Neural progenitor cell (in vitro differentiated cells): ENCODE measurements at regions not wholly inside any gene's neighbourhood (a gene's known extent, or its start where the extent isn't known, plus 50 kb on each side); places are given as distances from the start of the nearest gene placed in this dataset.

Experiments
- DNase-seq: peaks from one replicate; pipeline ENCODE4 v3.0.0-alpha.2; 2016; ENCODE audit warnings: low spot score
- H2AFZ ChIP-seq: fragments of 200-600 bp; sonication (generic); replicated peaks from 2 replicates; pipeline ENCODE4 v1.6.1; 2016; ENCODE audit warnings: antibody characterized with exemption
- H3F3A ChIP-seq: fragments of 200-600 bp; sonication (generic); 2 replicates; pipeline ENCODE4 v1.6.1; 2016; ENCODE audit warnings: antibody characterized with exemption, low read depth
- H3K27ac ChIP-seq: fragments of 200-600 bp; sonication (generic); 2 replicates; pipeline ENCODE4 v1.5.1; 2016; ENCODE audit warnings: mild to moderate bottlenecking
- H3K27me3 ChIP-seq: fragments of 200-600 bp; sonication (generic); 2 replicates; pipeline ENCODE4 v1.6.1; 2016; ENCODE audit warnings: mild to moderate bottlenecking, moderate library complexity
- H3K36me3 ChIP-seq: fragments of 200-600 bp; sonication (generic); 2 replicates; pipeline ENCODE4 v1.5.1; 2016
- H3K4me1 ChIP-seq: fragments of 200-600 bp; sonication (generic); 2 replicates; pipeline ENCODE4 v1.6.1; 2016; ENCODE audit warnings: mixed run types
- H3K4me2 ChIP-seq: fragments of 200-600 bp; sonication (generic); 2 replicates; pipeline ENCODE4 v1.6.1; 2016
- H3K4me3 ChIP-seq: fragments of 200-600 bp; sonication (generic); 2 replicates; pipeline ENCODE4 v1.5.1; 2016
- H3K79me2 ChIP-seq: fragments of 200-600 bp; sonication (generic); 2 replicates; pipeline ENCODE4 v1.6.1; 2016; ENCODE audit warnings: low read depth
- H3K9ac ChIP-seq: fragments of 200-600 bp; sonication (generic); 2 replicates; pipeline ENCODE4 v1.6.1; 2016
- H3K9me3 ChIP-seq: fragments of 200-600 bp; sonication (generic); 2 replicates; pipeline ENCODE4 v1.5.1; 2016; ENCODE audit warnings: low read depth
- H4K20me1 ChIP-seq: fragments of 200-600 bp; sonication (generic); 2 replicates; pipeline ENCODE4 v1.6.1; 2016; ENCODE audit warnings: low read depth
- H3K27ac Mint-ChIP-seq: 3 replicates; pipeline ENCODE4 v1.8.0; 2021; ENCODE audit warnings: mixed read lengths
- H3K27me3 Mint-ChIP-seq: 2 replicates; pipeline ENCODE4 v1.8.0; 2022; ENCODE audit warnings: low read depth, mild to moderate bottlenecking, inconsistent platforms, moderate library complexity, mixed read lengths; ENCODE audit not compliant: insufficient read depth
- H3K36me3 Mint-ChIP-seq: 3 replicates; pipeline ENCODE4 v1.8.0; 2021; ENCODE audit warnings: mixed read lengths
- H3K4me1 Mint-ChIP-seq: 3 replicates; pipeline ENCODE4 v1.8.0; 2021; ENCODE audit warnings: mixed read lengths
- H3K4me3 Mint-ChIP-seq: 3 replicates; pipeline ENCODE4 v1.8.0; 2021; ENCODE audit warnings: mild to moderate bottlenecking, moderate library complexity, mixed read lengths
- H3K9me3 Mint-ChIP-seq: 3 replicates; pipeline ENCODE4 v1.8.0; 2020; ENCODE audit warnings: mixed read lengths
- EZH2 ChIP-seq: fragments of 200-600 bp; sonication (generic); IDR thresholded peaks from 2 replicates; pipeline ENCODE4 v1.6.1; 2017; ENCODE audit warnings: antibody characterized with exemption, mild to moderate bottlenecking, moderate library complexity
- EZH2phosphoT487 ChIP-seq: fragments of 200-600 bp; sonication (generic); IDR thresholded peaks from 2 replicates; pipeline ENCODE4 v1.6.1; 2017; ENCODE audit warnings: antibody characterized with exemption
- TF ChIP-seq, protein P1 (sequence below): fragments of 200-600 bp; sonication (generic); IDR thresholded peaks from 2 replicates; pipeline ENCODE4 v1.5.1; 2017; ENCODE audit warnings: antibody characterized with exemption, mild to moderate bottlenecking

DNA sequence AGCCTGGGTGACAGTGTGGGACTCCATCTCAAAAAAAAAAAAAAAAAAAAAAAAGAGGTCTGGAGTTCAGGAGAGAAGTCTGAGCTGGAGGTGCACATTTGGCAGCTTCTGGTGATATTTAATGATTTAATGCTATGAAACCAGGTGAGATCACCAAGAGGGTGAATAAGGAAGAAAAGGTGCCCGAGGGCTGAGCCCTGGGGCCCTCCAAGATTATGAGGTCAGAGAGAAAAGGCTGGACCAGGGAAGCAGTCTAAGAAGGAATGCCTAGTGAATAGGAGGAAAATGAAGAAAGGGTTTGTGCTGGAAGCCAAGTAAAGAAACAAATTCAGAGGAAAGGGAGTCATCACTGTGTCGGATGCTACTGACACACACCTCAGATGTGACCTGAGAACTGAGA lies 88.0 kb upstream of the PELI1 start:
- Histone ChIP-seq H3F3A (peaks cover 18% of the 10 kb centered on the region), H3K9me3 (no peaks in the 10 kb centered on the region), H4K20me1 (no peaks in the 10 kb centered on the region), H2AFZ (no peak overlapping the region), H3K27ac (no peak overlapping the region), H3K4me3 (no peak overlapping the region), H3K4me1 (peaks cover 12% of the 10 kb centered on the region), H3K9ac (no peak overlapping the region), H3K4me2 (no peak overlapping the region), H3K27me3 (peaks cover 21% of the 10 kb centered on the region), H3K36me3 (no peaks in the 10 kb centered on the region), H3K79me2 (no peaks in the 10 kb centered on the region)
- peaks cover 29% of the 10 kb centered on the region for H3K4me1 Mint-ChIP-seq
- no peaks in the 10 kb centered on the region for H3K36me3 Mint-ChIP-seq
- no peak overlapping the region for H3K27ac Mint-ChIP-seq
- DNase-seq = no peak
- H3K27me3 Mint-ChIP-seq = no peaks in the 10 kb centered on the region
- TF ChIP-seq, protein P1, sequence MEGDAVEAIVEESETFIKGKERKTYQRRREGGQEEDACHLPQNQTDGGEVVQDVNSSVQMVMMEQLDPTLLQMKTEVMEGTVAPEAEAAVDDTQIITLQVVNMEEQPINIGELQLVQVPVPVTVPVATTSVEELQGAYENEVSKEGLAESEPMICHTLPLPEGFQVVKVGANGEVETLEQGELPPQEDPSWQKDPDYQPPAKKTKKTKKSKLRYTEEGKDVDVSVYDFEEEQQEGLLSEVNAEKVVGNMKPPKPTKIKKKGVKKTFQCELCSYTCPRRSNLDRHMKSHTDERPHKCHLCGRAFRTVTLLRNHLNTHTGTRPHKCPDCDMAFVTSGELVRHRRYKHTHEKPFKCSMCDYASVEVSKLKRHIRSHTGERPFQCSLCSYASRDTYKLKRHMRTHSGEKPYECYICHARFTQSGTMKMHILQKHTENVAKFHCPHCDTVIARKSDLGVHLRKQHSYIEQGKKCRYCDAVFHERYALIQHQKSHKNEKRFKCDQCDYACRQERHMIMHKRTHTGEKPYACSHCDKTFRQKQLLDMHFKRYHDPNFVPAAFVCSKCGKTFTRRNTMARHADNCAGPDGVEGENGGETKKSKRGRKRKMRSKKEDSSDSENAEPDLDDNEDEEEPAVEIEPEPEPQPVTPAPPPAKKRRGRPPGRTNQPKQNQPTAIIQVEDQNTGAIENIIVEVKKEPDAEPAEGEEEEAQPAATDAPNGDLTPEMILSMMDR = no peak
- no peak for TF ChIP-seq EZH2
- no peak for TF ChIP-seq EZH2phosphoT487
- peaks cover 6% of the 10 kb centered on the region for H3K9me3 Mint-ChIP-seq
- H3K4me3 Mint-ChIP-seq = no peak overlapping the region

DNA sequence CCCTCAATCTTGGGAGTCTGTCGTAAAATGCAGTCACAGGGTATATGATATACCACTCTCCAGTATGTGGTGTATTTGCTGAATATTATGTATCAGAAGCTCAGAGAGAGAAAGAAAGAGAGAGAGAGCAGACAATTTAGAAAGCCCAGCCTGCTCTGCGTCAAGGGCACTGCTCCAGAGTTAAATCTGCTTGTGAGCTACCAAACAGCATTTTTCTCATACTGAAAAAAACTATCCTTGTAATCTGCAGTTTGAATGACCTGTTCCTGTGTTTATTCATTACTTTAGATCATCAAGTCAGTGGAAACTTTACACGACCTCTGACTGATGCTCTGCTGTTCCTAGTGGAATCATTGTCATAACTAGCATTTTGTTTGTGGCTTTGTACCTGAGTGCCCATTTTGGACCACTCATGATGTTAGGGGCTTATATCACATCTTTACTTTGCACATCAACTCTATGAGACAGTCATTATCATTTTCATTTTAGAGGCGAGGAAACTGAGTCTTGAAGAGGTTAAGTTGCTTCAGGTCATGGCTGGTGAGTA lies 89.2 kb upstream of the PELI1 start:
- H3K27ac ChIP-seq = no peak overlapping the region
- TF ChIP-seq, protein P1 = no peak
- TF ChIP-seq EZH2phosphoT487 (no peak), EZH2 (no peak)
- no peak overlapping the region for H3K9ac ChIP-seq
- H3F3A ChIP-seq = peaks cover 6% of the 10 kb centered on the region
- H3K27me3 ChIP-seq = peaks cover 15% of the 10 kb centered on the region
- H2AFZ ChIP-seq = no peak overlapping the region
- H3K4me2 ChIP-seq = no peak overlapping the region
- no peaks in the 10 kb centered on the region for H4K20me1 ChIP-seq
- no peaks in the 10 kb centered on the region for H3K27me3 Mint-ChIP-seq
- no peaks in the 10 kb centered on the region for H3K79me2 ChIP-seq
- no peak overlapping the region for H3K4me3 Mint-ChIP-seq
- H3K4me3 ChIP-seq = no peak overlapping the region
- no peak for DNase-seq
- H3K9me3 ChIP-seq = no peaks in the 10 kb centered on the region
- no peak overlapping the region for H3K27ac Mint-ChIP-seq
- peaks cover 17% of the 10 kb centered on the region for H3K4me1 Mint-ChIP-seq
- peaks cover 6% of the 10 kb centered on the region for H3K9me3 Mint-ChIP-seq
- H3K36me3 ChIP-seq = no peaks in the 10 kb centered on the region
- H3K36me3 Mint-ChIP-seq = no peaks in the 10 kb centered on the region
- peaks cover 4% of the 10 kb centered on the region for H3K4me1 ChIP-seq

DNA sequence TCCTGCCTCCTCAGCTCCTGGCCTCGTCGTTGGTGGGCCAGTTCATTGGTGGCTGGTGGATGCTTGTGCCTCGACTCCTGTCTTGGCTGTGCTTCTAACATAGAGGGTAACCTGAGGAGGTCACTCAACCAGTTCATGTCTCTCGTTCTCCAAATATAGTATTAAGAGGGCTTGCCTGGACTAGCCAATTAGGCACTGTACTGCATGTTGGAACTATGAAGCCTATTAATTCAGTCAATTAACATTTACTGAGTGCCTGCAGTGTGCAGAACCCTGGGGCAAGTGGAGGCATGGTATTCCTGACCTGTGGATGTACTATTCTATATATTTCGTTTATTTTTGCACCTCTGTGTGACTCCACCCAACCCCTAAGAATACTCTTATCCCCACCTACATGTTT lies 89.9 kb upstream of the PELI1 start:
- Histone ChIP-seq H3K9ac (no peak overlapping the region), H3K4me2 (no peak overlapping the region), H3K27me3 (peaks cover 9% of the 10 kb centered on the region), H3K36me3 (no peaks in the 10 kb centered on the region), H2AFZ (no peak overlapping the region), H3K9me3 (no peaks in the 10 kb centered on the region), H3K27ac (no peak overlapping the region), H3K79me2 (no peaks in the 10 kb centered on the region), H4K20me1 (no peaks in the 10 kb centered on the region), H3F3A (no peaks in the 10 kb centered on the region), H3K4me1 (no peaks in the 10 kb centered on the region), H3K4me3 (no peak overlapping the region)
- TF ChIP-seq, protein P1 = no peak
- no peak for TF ChIP-seq EZH2phosphoT487
- TF ChIP-seq EZH2 = no peak
- no peaks in the 10 kb centered on the region for H3K27me3 Mint-ChIP-seq
- peaks cover 6% of the 10 kb centered on the region for H3K9me3 Mint-ChIP-seq
- H3K4me3 Mint-ChIP-seq = no peak overlapping the region
- H3K27ac Mint-ChIP-seq = no peak overlapping the region
- H3K4me1 Mint-ChIP-seq = peaks cover 10% of the 10 kb centered on the region
- no peaks in the 10 kb centered on the region for H3K36me3 Mint-ChIP-seq
- DNase-seq = no peak
